Neuronal stem cell (in vitro differentiated cells): ENCODE measurements at regions not wholly inside any gene's neighbourhood (a gene's known extent, or its start where the extent isn't known, plus 50 kb on each side); places are given as distances from the start of the nearest gene placed in this dataset.

Experiments used
- DNase-seq: peaks from one replicate; pipeline ENCODE4 v3.0.0-alpha.2; 2013; ENCODE audit warnings: low spot score
- H2AFZ ChIP-seq: one replicate; pipeline ENCODE4 v1.6.1; 2013; ENCODE audit warnings: mild to moderate bottlenecking, low read length, inconsistent platforms
- H2AK5ac ChIP-seq: 2 replicates; pipeline ENCODE4 v1.6.1; 2013; ENCODE audit warnings: low read depth, mild to moderate bottlenecking, inconsistent platforms, low read length, moderate library complexity, mixed read lengths
- H2BK120ac ChIP-seq: 2 replicates; pipeline ENCODE4 v1.6.1; 2013; ENCODE audit warnings: low read depth, mild to moderate bottlenecking, inconsistent platforms, low read length, moderate library complexity, mixed read lengths
- H2BK12ac ChIP-seq: one replicate; pipeline ENCODE4 v1.6.1; 2013; ENCODE audit warnings: low read length, inconsistent platforms
- H2BK15ac ChIP-seq: 2 replicates; pipeline ENCODE4 v1.6.1; 2013; ENCODE audit warnings: mild to moderate bottlenecking, low read length, inconsistent platforms, mixed read lengths
- H2BK5ac ChIP-seq: one replicate; pipeline ENCODE4 v1.6.1; 2013; ENCODE audit warnings: inconsistent platforms, mild to moderate bottlenecking, low read length, moderate library complexity
- H3K14ac ChIP-seq: one replicate; pipeline ENCODE4 v1.6.1; 2013; ENCODE audit warnings: low read length, inconsistent platforms
- H3K18ac ChIP-seq: 2 replicates; pipeline ENCODE4 v1.6.1; 2013; ENCODE audit warnings: low read length, inconsistent platforms
- H3K23ac ChIP-seq: 2 replicates; pipeline ENCODE4 v1.6.1; 2013; ENCODE audit warnings: low read depth, mild to moderate bottlenecking, mixed read lengths, low read length, inconsistent platforms; ENCODE audit not compliant: poor library complexity
- H3K27ac ChIP-seq: replicated peaks from 3 replicates; pipeline ENCODE4 v1.5.1; 2013; ENCODE audit warnings: low read length, inconsistent platforms
- H3K27me3 ChIP-seq, 3 experiments: 2 replicates each; pipeline ENCODE4 v1.6.1; 2013; ENCODE audit warnings: low read length in 3 of 3, mild to moderate bottlenecking in 2 of 3, inconsistent platforms in 1 of 3, low read depth in 1 of 3, mixed read lengths in 1 of 3, moderate library complexity in 1 of 3; ENCODE audit not compliant: control insufficient read depth in 3 of 3, insufficient read depth in 3 of 3
- H3K36me3 ChIP-seq, 2 donors: replicated peaks in 1 of 2; 2 replicates each; pipeline ENCODE4 v1.6.1; 2013; ENCODE audit warnings: low read length in 2 of 2; ENCODE audit not compliant: control insufficient read depth in 2 of 2, insufficient read depth in 2 of 2
- H3K4ac ChIP-seq: 2 replicates; pipeline ENCODE4 v1.6.1; 2013; ENCODE audit warnings: inconsistent platforms, mild to moderate bottlenecking, low read length, moderate library complexity
- H3K4me1 ChIP-seq, 2 donors: 1 replicate in 1 of 2; 2 replicates in 1 of 2; pipeline ENCODE4 v1.6.1; 2013; ENCODE audit warnings: low read length in 2 of 2, low read depth in 1 of 2; ENCODE audit not compliant: control insufficient read depth in 2 of 2, insufficient read depth in 1 of 2
- H3K4me2 ChIP-seq: one replicate; pipeline ENCODE4 v1.6.1; 2013; ENCODE audit warnings: mild to moderate bottlenecking, low read length, inconsistent platforms; ENCODE audit not compliant: insufficient read depth, poor library complexity, severe bottlenecking
- H3K4me3 ChIP-seq, 2 donors: 2 replicates each; pipeline ENCODE4 v1.5.1; 2013; ENCODE audit warnings: low read length in 2 of 2, mild to moderate bottlenecking in 2 of 2, inconsistent platforms in 1 of 2, moderate library complexity in 1 of 2
- H3K79me1 ChIP-seq: one replicate; pipeline ENCODE4 v1.6.1; 2013; ENCODE audit warnings: low read depth, mild to moderate bottlenecking, inconsistent platforms, low read length, moderate library complexity
- H3K9ac ChIP-seq: one replicate; pipeline ENCODE4 v1.6.1; 2013; ENCODE audit warnings: mild to moderate bottlenecking, low read depth, low read length, inconsistent platforms; ENCODE audit not compliant: poor library complexity
- H3K9me3 ChIP-seq, 2 donors: replicated peaks in 1 of 2; 2 replicates each; pipeline versions ENCODE3 to v1.6.1; 2013; ENCODE audit warnings: low read length in 2 of 2, mild to moderate bottlenecking in 2 of 2, inconsistent platforms in 1 of 2, low read depth in 1 of 2, mixed read lengths in 1 of 2, moderate library complexity in 1 of 2; ENCODE audit not compliant: control insufficient read depth in 2 of 2, insufficient read depth in 1 of 2
- H4K8ac ChIP-seq: one replicate; pipeline ENCODE4 v1.6.1; 2013; ENCODE audit warnings: low read depth, mild to moderate bottlenecking, inconsistent platforms, low read length, moderate library complexity
- H4K91ac ChIP-seq: one replicate; pipeline ENCODE4 v1.6.1; 2013; ENCODE audit warnings: low read length, low read depth, mild to moderate bottlenecking, inconsistent platforms; ENCODE audit not compliant: poor library complexity
- WGBS, 2 donors: extraction: QIAGEN DNeasy Blood & Tissue Kit; methylation state at CpG; one replicate each; pipeline ENCODE4 v1.1.7; 2013; ENCODE audit warnings: missing lambda C conversion rate in 2 of 2, mixed read lengths in 1 of 2; ENCODE audit not compliant: insufficient read length in 2 of 2, insufficient replicate concordance in 1 of 2; ENCODE audit errors: extremely low coverage in 2 of 2; 5-methylcytosine and 5-hydroxymethylcytosine counted together

DNA sequence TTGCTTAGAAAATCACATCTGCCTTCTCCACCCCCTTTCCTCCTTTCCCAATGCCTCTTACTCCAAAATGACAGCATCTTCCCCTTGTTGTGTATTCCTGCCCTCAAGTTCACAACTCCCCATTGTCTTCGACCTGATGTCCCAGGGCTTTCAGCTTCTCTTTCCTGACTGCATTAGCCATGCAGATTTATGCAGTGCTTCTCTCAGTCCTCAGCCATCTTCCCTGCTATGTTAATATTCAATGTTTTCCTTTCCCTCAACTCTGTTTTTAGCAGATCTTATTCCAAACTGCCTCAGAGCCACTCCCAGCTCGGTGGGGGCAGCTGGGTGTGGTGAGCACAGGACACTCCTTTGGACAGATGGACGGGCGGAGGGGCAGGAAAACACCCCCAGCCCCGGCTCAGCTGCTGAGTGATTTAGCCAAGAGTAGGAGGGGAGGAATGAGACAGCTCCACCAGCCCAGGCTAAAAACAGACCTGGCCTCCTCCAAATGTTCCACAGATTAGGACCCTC lies 71.0 kb downstream of the CD2 start:
- Histone ChIP-seq H2BK12ac (no peak overlapping the region), H2BK15ac (no peak overlapping the region), H3K18ac (no peak overlapping the region), H3K14ac (no peak overlapping the region), H3K23ac (no peak overlapping the region), H2BK5ac (no peak overlapping the region), H3K27me3 (no peaks in the 10 kb centered on the region), H3K27ac (no peak overlapping the region), H2AFZ (peak overlapping the region; percentile 83), H3K4ac (no peak overlapping the region), H4K8ac (no peak overlapping the region), H3K9ac (no peak overlapping the region), H3K36me3 (no peaks in the 10 kb centered on the region), H3K4me2 (no peak overlapping the region), H3K4me3 (no peak overlapping the region), H2BK120ac (no peak overlapping the region), H3K4me1 (peaks cover 4 to 14% of the 10 kb centered on the region in 2 donors), H3K79me1 (peaks cover 2% of the 10 kb centered on the region), H4K91ac (no peak overlapping the region), H3K9me3 (no peaks in the 10 kb centered on the region), H2AK5ac (no peak overlapping the region)
- DNase-seq: no peak
- no CpG with 5 or more reads among the region's 5 CpGs for WGBS, 2 donors

DNA sequence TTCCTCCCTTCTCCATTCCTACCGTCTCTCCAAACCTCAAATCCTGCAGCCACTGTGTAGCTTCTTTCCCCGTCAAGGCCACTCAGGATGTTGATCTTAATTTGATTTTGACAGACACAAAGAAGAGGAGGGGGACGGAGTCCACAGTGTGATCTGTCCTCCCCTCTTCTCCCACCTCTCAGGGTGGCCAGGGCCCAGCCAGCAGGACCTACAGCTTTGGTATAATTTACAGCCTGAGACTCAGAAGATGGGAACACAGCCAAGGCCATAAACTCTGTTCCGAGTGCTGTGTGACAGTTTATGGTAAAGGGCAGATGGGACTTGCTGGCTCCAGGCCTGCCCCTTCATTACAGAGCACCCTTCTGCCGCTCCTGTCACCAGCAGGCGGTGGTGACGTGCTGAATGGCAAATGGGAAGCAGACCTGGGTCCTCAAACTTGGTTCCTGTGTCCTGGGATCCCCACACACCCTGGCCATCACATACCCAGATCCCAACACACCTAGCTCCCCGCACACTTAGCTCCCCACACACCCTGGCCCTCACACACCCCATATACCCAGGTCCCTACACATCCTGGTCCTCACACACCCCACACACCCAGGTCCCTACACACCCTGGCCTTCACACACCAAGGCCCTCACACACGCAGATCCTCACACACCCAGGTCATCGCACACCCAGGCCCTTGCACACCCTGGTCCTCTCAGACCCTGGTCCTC lies 71.6 kb downstream of the CD2 start:
- no CpG with 5 or more reads among the region's 10 CpGs for WGBS, 2 donors
- Histone ChIP-seq H3K4me1 (peaks cover 4 to 14% of the 10 kb centered on the region in 2 donors), H3K9ac (no peak overlapping the region), H3K4ac (no peak overlapping the region), H2BK12ac (no peak overlapping the region), H2BK5ac (no peak overlapping the region), H2AK5ac (peak overlapping the region; percentile 27), H3K23ac (no peak overlapping the region), H3K36me3 (no peaks in the 10 kb centered on the region), H4K8ac (no peak overlapping the region), H3K27me3 (no peaks in the 10 kb centered on the region), H3K9me3 (no peaks in the 10 kb centered on the region), H2AFZ (peak overlapping the region; percentile 83), H3K4me3 (peak overlapping the region in 1 of 2 donors; percentile 66), H3K27ac (no peak overlapping the region), H2BK120ac (no peak overlapping the region), H3K79me1 (peaks cover 2% of the 10 kb centered on the region), H4K91ac (peak overlapping the region; percentile 73), H3K14ac (peak overlapping the region; percentile 48), H2BK15ac (no peak overlapping the region), H3K18ac (peak overlapping the region; percentile 73), H3K4me2 (no peak overlapping the region)
- DNase-seq: no peak

DNA sequence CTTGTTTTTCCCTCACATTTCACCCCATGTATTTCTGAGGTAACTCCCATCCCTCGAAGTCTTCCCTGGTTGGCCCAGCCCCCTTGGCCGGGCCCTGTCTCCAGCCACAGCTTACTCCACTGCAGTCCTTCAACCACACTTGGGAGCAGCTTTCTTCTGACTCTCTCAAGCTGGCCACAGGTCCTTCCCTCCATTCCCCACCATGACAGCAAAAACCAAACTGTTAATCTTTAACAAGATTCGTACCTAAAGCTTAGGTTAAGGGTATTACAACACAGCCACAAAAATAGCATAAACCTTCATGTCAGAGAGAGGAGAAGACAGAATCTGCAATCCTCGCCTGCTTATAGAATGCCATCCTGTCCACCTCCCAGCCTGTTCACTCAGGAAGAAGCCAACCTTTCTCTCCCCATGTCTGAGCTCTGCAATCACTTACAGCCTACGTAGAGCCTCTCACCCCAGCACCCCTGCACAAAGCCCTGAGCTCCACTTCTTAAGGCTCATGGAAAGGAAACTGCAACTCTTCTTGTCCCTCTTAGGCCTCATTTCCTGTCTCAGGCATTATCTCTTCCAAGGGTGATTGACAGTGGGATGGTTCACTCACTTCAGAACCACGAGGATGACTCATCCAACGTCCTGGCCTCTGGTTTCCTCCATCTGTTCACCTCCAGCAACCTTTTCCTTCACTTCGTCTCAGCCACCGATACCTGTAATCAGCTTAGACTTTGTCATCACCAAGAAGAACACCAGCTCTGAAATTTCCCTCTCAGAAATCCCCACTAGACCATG lies 72.8 kb downstream of the CD2 start:
- Histone ChIP-seq H2BK5ac (no peak overlapping the region), H3K14ac (no peak overlapping the region), H2BK120ac (no peak overlapping the region), H3K23ac (no peak overlapping the region), H3K4me2 (no peak overlapping the region), H2AK5ac (no peak overlapping the region), H3K4me3 (no peak overlapping the region), H4K91ac (no peak overlapping the region), H3K9me3 (no peaks in the 10 kb centered on the region), H3K4ac (no peak overlapping the region), H2BK15ac (no peak overlapping the region), H3K36me3 (no peaks in the 10 kb centered on the region), H3K18ac (no peak overlapping the region), H2BK12ac (no peak overlapping the region), H4K8ac (no peak overlapping the region), H3K4me1 (peaks cover 4 to 17% of the 10 kb centered on the region in 2 donors), H3K9ac (no peak overlapping the region), H2AFZ (peak overlapping the region; percentile 83), H3K79me1 (peaks cover 2% of the 10 kb centered on the region), H3K27me3 (no peaks in the 10 kb centered on the region), H3K27ac (no peak overlapping the region)
- DNase-seq: no peak
- no CpG with 5 or more reads among the region's 9 CpGs for WGBS, 2 donors

DNA sequence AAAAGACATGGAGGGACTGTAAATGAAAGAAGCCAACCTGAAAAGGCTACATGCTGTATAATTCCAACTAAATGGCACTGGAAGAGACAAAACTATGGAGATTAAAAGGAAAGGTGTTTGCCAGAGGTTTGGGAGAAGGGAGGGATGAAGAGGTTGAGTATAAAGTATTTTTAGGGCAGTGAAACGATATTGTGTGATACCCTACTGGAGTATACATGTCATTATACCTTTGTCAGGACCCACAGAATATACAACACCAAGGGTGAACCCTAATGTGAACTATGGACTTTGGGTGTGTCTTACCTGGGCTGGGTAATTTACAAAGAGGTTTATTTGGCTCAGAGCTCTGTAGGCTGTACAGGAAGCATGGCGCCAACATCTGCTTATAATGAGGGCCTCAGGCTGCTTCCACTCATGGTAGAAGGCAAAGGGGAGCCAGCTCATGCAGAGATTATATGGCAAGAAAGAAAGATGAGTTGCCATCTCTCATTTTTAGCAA lies 73.4 kb downstream of the CD2 start:
- Histone ChIP-seq H3K18ac (no peak overlapping the region), H2AFZ (peak overlapping the region; percentile 83), H3K4me1 (peaks cover 5 to 22% of the 10 kb centered on the region in 2 donors), H3K79me1 (peaks cover 2% of the 10 kb centered on the region), H4K8ac (no peak overlapping the region), H2BK15ac (no peak overlapping the region), H3K27me3 (no peaks in the 10 kb centered on the region), H3K4me3 (no peak overlapping the region), H3K4me2 (no peak overlapping the region), H2BK120ac (no peak overlapping the region), H3K14ac (no peak overlapping the region), H3K4ac (no peak overlapping the region), H2BK12ac (no peak overlapping the region), H3K23ac (no peak overlapping the region), H3K36me3 (no peaks in the 10 kb centered on the region), H3K9me3 (no peaks in the 10 kb centered on the region), H3K27ac (no peak overlapping the region), H2BK5ac (no peak overlapping the region), H4K91ac (no peak overlapping the region), H3K9ac (no peak overlapping the region), H2AK5ac (no peak overlapping the region)
- 100% methylated on average over 1 of the region's 2 CpGs; no CpG with 5 or more reads in 1 of the 2 donors for WGBS, 2 donors
- no peak for DNase-seq
